ENCODE measurements at regions not wholly inside any gene's neighbourhood (a gene's known extent, or its start where the extent isn't known, plus 50 kb on each side); places are given as distances from the start of the nearest gene placed in this dataset.

- H3K4me1 Mint-ChIP-seq: peaks cover 38 to 50% of the 10 kb centered on the region in 2 experiments
- Histone ChIP-seq H2BK12ac (ENCODE audit: insufficient read length, low read depth, low read length) (no peak overlapping the region), H3K4me2 (ENCODE audit: insufficient read depth, insufficient read length, low read length) (no peak overlapping the region), H3K4ac (ENCODE audit: low read depth, low read length) (no peak overlapping the region), H2BK20ac (ENCODE audit: low read depth, low read length, poor library complexity, severe bottlenecking) (no peak overlapping the region), H3K79me2 (ENCODE audit: insufficient read depth, low read length) (no peaks in the 10 kb centered on the region), H3K23me2 (ENCODE audit: insufficient read length, low read depth, low read length, poor library complexity, severe bottlenecking) (no peaks in the 10 kb centered on the region), H3K56ac (ENCODE audit: insufficient read length, low read depth, low read length) (no peak overlapping the region), H2BK120ac (ENCODE audit: low read depth, low read length, poor library complexity, severe bottlenecking) (no peak overlapping the region), H3K27ac (ENCODE audit: insufficient read length, low read depth, low read length) (no peak overlapping the region), H4K5ac (ENCODE audit: insufficient read length, low read depth, low read length) (no peak overlapping the region), H2BK15ac (ENCODE audit: low read depth, low read length) (no peak overlapping the region), H3K9me3 (ENCODE audit: control insufficient read depth, low read depth, low read length) (no peaks in the 10 kb centered on the region), H4K8ac (replicated peaks; ENCODE audit: insufficient read length, low read depth, low read length) (no peak overlapping the region), H3K23ac (ENCODE audit: insufficient read length, low read depth, low read length) (no peak overlapping the region), H3K27me3 (ENCODE audit: insufficient read depth, low read length) (no peaks in the 10 kb centered on the region), H2AFZ (ENCODE audit: low read length) (no peak overlapping the region), H3K79me1 (ENCODE audit: insufficient read depth, low read depth, low read length, poor library complexity, severe bottlenecking) (no peaks in the 10 kb centered on the region), H4K20me1 (ENCODE audit: control insufficient read depth, insufficient read depth, insufficient read length) (no peaks in the 10 kb centered on the region), H2BK5ac (ENCODE audit: insufficient read length, low read length) (no peak overlapping the region), H3K4me1 (ENCODE audit: insufficient read depth, low read length) (peaks cover 3% of the 10 kb centered on the region; the same call in 1 of the 2 replicates), H3K9ac (ENCODE audit: extremely low read depth, insufficient read length, low read length) (no peak overlapping the region), H4K91ac (ENCODE audit: insufficient read length, low read depth, low read length) (no peak overlapping the region), H2AK5ac (ENCODE audit: insufficient read length, low read length) (no peak overlapping the region), H3K14ac (ENCODE audit: insufficient read depth, low read length) (no peak overlapping the region), H3T11ph (ENCODE audit: low read length) (no peak overlapping the region), H3K18ac (ENCODE audit: insufficient read length, low read depth, low read length) (no peak overlapping the region)
- no peaks in the 10 kb centered on the region; a peak in 2 of 5 replicates for H3K9me3 Mint-ChIP-seq
- H3K36me3 Mint-ChIP-seq (ENCODE audit: insufficient read depth in 1 of 3, low read depth in 3 of 3): no peaks in the 10 kb centered on the region
- DNase-seq: no peak
- WGBS (ENCODE audit: extremely low coverage, insufficient read length, low lambda C conversion rate): no CpG with 5 or more reads among the region's 8 CpGs
- no peak for TF ChIP-seq CTCF (conservative IDR thresholded peaks at IDR 0.05)
- peak overlapping the region in 1 of 2 experiments; percentile 7; a peak in 1 of 5 replicates for H3K4me3 Mint-ChIP-seq
- peak overlapping the region; percentile 7 to 82 (median 20); a peak in 5 of 7 replicates for H3K27ac Mint-ChIP-seq
- H3K27me3 Mint-ChIP-seq (ENCODE audit: low read depth): no peaks in the 10 kb centered on the region; the same call in 1 of the 2 replicates
Measured at GRCh38 chr6:43911354-43912115, 141.5 kb downstream of the VEGFA start.
